ENCODE measurements at regions not wholly inside any gene's neighbourhood (a gene's known extent, or its start where the extent isn't known, plus 50 kb on each side); places are given as distances from the start of the nearest gene placed in this dataset.
"Not testable (repeated sequence)": the region's sequence is repeated elsewhere in the genome, so short reads cannot be mapped to it uniquely, and the experiment has no call there.

GRCh38 chr1:224831501-224831900, 98.0 kb upstream of the DNAH14 start:
- no peak overlapping the region for H3K27ac ChIP-seq
- H3K9me3 ChIP-seq (ENCODE audit: insufficient read depth, low read depth): peaks cover 14% of the 10 kb centered on the region
- H3K9me2 ChIP-seq (ENCODE audit: insufficient read depth): no peaks in the 10 kb centered on the region
- H3K4me3 ChIP-seq: no peak overlapping the region
- ChIA-PET POLR2A (ENCODE audit: unreplicated experiment) (no interaction called here), CTCF (no interaction called here)
- peaks cover under 1% of the 10 kb centered on the region; the same call in 1 of the 2 replicates for H3K4me1 ChIP-seq (replicated peaks; ENCODE audit: insufficient read depth)
- no peaks in the 10 kb centered on the region for H3K36me3 ChIP-seq (ENCODE audit: low read depth)
- no peak overlapping the region for H3K4me2 ChIP-seq
- BruUV-seq (replicated peaks): no TSS peak
- no peaks in the 10 kb centered on the region for H3K79me2 ChIP-seq (ENCODE audit: low read depth)
- TF ChIP-seq CTCF (conservative IDR thresholded peaks at IDR 0.05): no peak
- TF ChIP-seq EZH2 (IDR thresholded peaks at IDR 0.05; ENCODE audit: low read depth): no peak
- intact Hi-C loops (cut with micrococcal nuclease; ENCODE audit: unreplicated experiment): no loop called here
- H3F3A ChIP-seq (ENCODE audit: insufficient read depth, low read depth): no peaks in the 10 kb centered on the region
- H3K27me3 ChIP-seq (ENCODE audit: insufficient read depth, low read depth): no peaks in the 10 kb centered on the region
- no peak for DNase-seq
- H2AFZ ChIP-seq: no peak overlapping the region
- H4K20me1 ChIP-seq (ENCODE audit: insufficient read depth): no peaks in the 10 kb centered on the region

- CTCF ChIA-PET; H3K9me3 ChIP-seq (ENCODE audit: insufficient read depth, low read depth); DNase-seq; H3K4me1 ChIP-seq (replicated peaks; ENCODE audit: insufficient read depth); H3K79me2 ChIP-seq (ENCODE audit: low read depth); H3K27me3 ChIP-seq (ENCODE audit: insufficient read depth, low read depth); BruUV-seq (replicated peaks); H3F3A ChIP-seq (ENCODE audit: insufficient read depth, low read depth); H2AFZ ChIP-seq; intact Hi-C loops (cut with micrococcal nuclease; ENCODE audit: unreplicated experiment); H4K20me1 ChIP-seq (ENCODE audit: insufficient read depth); POLR2A ChIA-PET (ENCODE audit: unreplicated experiment); H3K9me2 ChIP-seq (ENCODE audit: insufficient read depth); H3K27ac ChIP-seq; H3K36me3 ChIP-seq (ENCODE audit: low read depth); H3K4me2 ChIP-seq; H3K4me3 ChIP-seq: not testable (repeated sequence)
Observed at GRCh38 chr1:224839648-224840300, 89.7 kb upstream of the DNAH14 start.

GRCh38 chr1:224841803-224842202, 87.7 kb upstream of the DNAH14 start:
- H3K4me2 ChIP-seq; H3K27ac ChIP-seq; H3K27me3 ChIP-seq (ENCODE audit: insufficient read depth, low read depth); H4K20me1 ChIP-seq (ENCODE audit: insufficient read depth); H3K9me2 ChIP-seq (ENCODE audit: insufficient read depth); H3K36me3 ChIP-seq (ENCODE audit: low read depth); H3K4me1 ChIP-seq (replicated peaks; ENCODE audit: insufficient read depth); H2AFZ ChIP-seq; H3K79me2 ChIP-seq (ENCODE audit: low read depth); CTCF ChIA-PET; POLR2A ChIA-PET (ENCODE audit: unreplicated experiment); H3K9me3 ChIP-seq (ENCODE audit: insufficient read depth, low read depth); H3F3A ChIP-seq (ENCODE audit: insufficient read depth, low read depth); BruUV-seq (replicated peaks); H3K4me3 ChIP-seq; DNase-seq; intact Hi-C loops (cut with micrococcal nuclease; ENCODE audit: unreplicated experiment): not testable (repeated sequence)

- intact Hi-C loops (cut with micrococcal nuclease; ENCODE audit: unreplicated experiment): no loop called here
- Histone ChIP-seq H4K20me1 (ENCODE audit: insufficient read depth) (no peaks in the 10 kb centered on the region), H3F3A (ENCODE audit: insufficient read depth, low read depth) (no peaks in the 10 kb centered on the region), H3K4me2 (no peak overlapping the region), H3K4me1 (replicated peaks; ENCODE audit: insufficient read depth) (no peaks in the 10 kb centered on the region), H3K36me3 (ENCODE audit: low read depth) (no peaks in the 10 kb centered on the region), H3K27ac (no peak overlapping the region), H3K9me2 (ENCODE audit: insufficient read depth) (no peaks in the 10 kb centered on the region), H3K9me3 (ENCODE audit: insufficient read depth, low read depth) (no peaks in the 10 kb centered on the region), H3K27me3 (ENCODE audit: insufficient read depth, low read depth) (no peaks in the 10 kb centered on the region), H3K79me2 (ENCODE audit: low read depth) (no peaks in the 10 kb centered on the region), H2AFZ (no peak overlapping the region), H3K4me3 (no peak overlapping the region)
- BruUV-seq (replicated peaks): no TSS peak
- no peak for DNase-seq
- TF ChIP-seq CTCF (conservative IDR thresholded peaks at IDR 0.05) (no peak), EZH2 (IDR thresholded peaks at IDR 0.05; ENCODE audit: low read depth) (no peak)
- ChIA-PET POLR2A (ENCODE audit: unreplicated experiment) (no interaction called here), CTCF (interaction anchor here (0.6 kb wide), 1 partner anchor 62 kb away, joined by 3 read pairs; no protein-coding TSS in a partner anchor)
Observed at GRCh38 chr1:224846119-224846907, 83.2 kb upstream of the DNAH14 start.
